H9 (cell line): ENCODE measurements at regions not wholly inside any gene's neighbourhood (a gene's known extent, or its start where the extent isn't known, plus 50 kb on each side); places are given as distances from the start of the nearest gene placed in this dataset.

Experiments
- DNase-seq: peaks from one replicate; pipeline ENCODE4 v3.0.0-alpha.2; 2017
- H2AFZ ChIP-seq: one replicate; pipeline ENCODE4 v1.6.1; 2013; ENCODE audit warnings: mild to moderate bottlenecking, low read length, control low read depth, moderate library complexity
- H2AK5ac ChIP-seq: 2 replicates; pipeline ENCODE4 v1.6.1; 2013; ENCODE audit warnings: low read length, control low read depth, mixed read lengths; ENCODE audit not compliant: insufficient read length
- H2BK120ac ChIP-seq: one replicate; pipeline ENCODE4 v1.6.1; 2013; ENCODE audit warnings: low read depth, mild to moderate bottlenecking, low read length, control low read depth, inconsistent platforms; ENCODE audit not compliant: poor library complexity, severe bottlenecking
- H2BK12ac ChIP-seq: 2 replicates; pipeline ENCODE4 v1.6.1; 2013; ENCODE audit warnings: low read length, control low read depth, mixed read lengths, low read depth; ENCODE audit not compliant: insufficient read length
- H2BK15ac ChIP-seq: 2 replicates; pipeline ENCODE4 v1.6.1; 2013; ENCODE audit warnings: low read depth, low read length, control low read depth
- H2BK20ac ChIP-seq: one replicate; pipeline ENCODE4 v1.6.1; 2013; ENCODE audit warnings: low read depth, mild to moderate bottlenecking, low read length, control low read depth, inconsistent platforms; ENCODE audit not compliant: poor library complexity, severe bottlenecking
- H2BK5ac ChIP-seq: 2 replicates; pipeline ENCODE4 v1.6.1; 2013; ENCODE audit warnings: low read length, control low read depth, mixed read lengths; ENCODE audit not compliant: insufficient read length
- H3K14ac ChIP-seq: 2 replicates; pipeline ENCODE4 v1.6.1; 2013; ENCODE audit warnings: low read length, control low read depth; ENCODE audit not compliant: insufficient read depth
- H3K18ac ChIP-seq: 2 replicates; pipeline ENCODE4 v1.6.1; 2013; ENCODE audit warnings: low read depth, mild to moderate bottlenecking, mixed read lengths, low read length, control low read depth; ENCODE audit not compliant: insufficient read length
- H3K23ac ChIP-seq: 2 replicates; pipeline ENCODE4 v1.6.1; 2013; ENCODE audit warnings: low read length, control low read depth, mixed read lengths, low read depth; ENCODE audit not compliant: insufficient read length
- H3K23me2 ChIP-seq: 2 replicates; pipeline ENCODE4 v1.6.1; 2013; ENCODE audit warnings: low read depth, mild to moderate bottlenecking, mixed read lengths, low read length, control low read depth; ENCODE audit not compliant: insufficient read length, poor library complexity, severe bottlenecking
- H3K27ac ChIP-seq: 2 replicates; pipeline ENCODE4 v1.5.1; 2013; ENCODE audit warnings: low read length, control low read depth, mixed read lengths, low read depth; ENCODE audit not compliant: insufficient read length
- H3K27me3 ChIP-seq: 2 replicates; pipeline ENCODE4 v1.6.1; 2013; ENCODE audit warnings: low read length, control low read depth, inconsistent platforms; ENCODE audit not compliant: insufficient read depth
- H3K4ac ChIP-seq: 2 replicates; pipeline ENCODE4 v1.6.1; 2013; ENCODE audit warnings: low read depth, mild to moderate bottlenecking, control low read depth, inconsistent platforms, low read length, moderate library complexity
- H3K4me1 ChIP-seq: 2 replicates; pipeline ENCODE4 v1.6.1; 2013; ENCODE audit warnings: low read length, control low read depth, inconsistent platforms; ENCODE audit not compliant: insufficient read depth
- H3K4me2 ChIP-seq: 2 replicates; pipeline ENCODE4 v1.6.1; 2013; ENCODE audit warnings: low read length, control low read depth, mixed read lengths; ENCODE audit not compliant: insufficient read length, insufficient read depth
- H3K56ac ChIP-seq: 2 replicates; pipeline ENCODE4 v1.6.1; 2013; ENCODE audit warnings: low read depth, mild to moderate bottlenecking, mixed read lengths, low read length, control low read depth; ENCODE audit not compliant: insufficient read length
- H3K79me1 ChIP-seq: 2 replicates; pipeline ENCODE4 v1.6.1; 2013; ENCODE audit warnings: low read depth, mild to moderate bottlenecking, moderate library complexity, low read length, control low read depth, inconsistent platforms; ENCODE audit not compliant: insufficient read depth, poor library complexity, severe bottlenecking
- H3K79me2 ChIP-seq: 2 replicates; pipeline ENCODE4 v1.6.1; 2013; ENCODE audit warnings: low read length, control low read depth, inconsistent platforms; ENCODE audit not compliant: insufficient read depth
- H3K9ac ChIP-seq: 2 replicates; pipeline ENCODE4 v1.6.1; 2013; ENCODE audit warnings: low read length, control low read depth, mixed read lengths; ENCODE audit not compliant: insufficient read length; ENCODE audit errors: extremely low read depth
- H3K9me3 ChIP-seq: one replicate; pipeline ENCODE4 v1.6.1; 2013; ENCODE audit warnings: low read depth, low read length, inconsistent platforms; ENCODE audit not compliant: control insufficient read depth
- H3T11ph ChIP-seq: one replicate; pipeline ENCODE4 v1.6.1; 2013; ENCODE audit warnings: mild to moderate bottlenecking, low read length, control low read depth, inconsistent platforms
- H4K20me1 ChIP-seq: one replicate; pipeline ENCODE4 v1.6.1; 2013; ENCODE audit not compliant: control insufficient read depth, insufficient read length, insufficient read depth
- H4K5ac ChIP-seq: 2 replicates; pipeline ENCODE4 v1.6.1; 2013; ENCODE audit warnings: low read depth, mild to moderate bottlenecking, mixed read lengths, low read length, control low read depth; ENCODE audit not compliant: insufficient read length
- H4K8ac ChIP-seq: replicated peaks from 2 replicates; pipeline ENCODE4 v1.6.1; 2013; ENCODE audit warnings: low read length, control low read depth, mixed read lengths, low read depth; ENCODE audit not compliant: insufficient read length
- H4K91ac ChIP-seq: 2 replicates; pipeline ENCODE4 v1.6.1; 2013; ENCODE audit warnings: low read depth, mild to moderate bottlenecking, moderate library complexity, mixed read lengths, low read length, control low read depth; ENCODE audit not compliant: insufficient read length
- H3K27ac Mint-ChIP-seq, 3 experiments: 2 replicates in 2 of 3; 3 replicates in 1 of 3; pipeline ENCODE4 v1.8.0; 2020 to 2021; ENCODE audit warnings: mixed read lengths in 3 of 3, mild to moderate bottlenecking in 1 of 3, moderate library complexity in 1 of 3
- H3K27me3 Mint-ChIP-seq: 2 replicates; pipeline ENCODE4 v1.8.0; 2021; ENCODE audit warnings: low read depth, mild to moderate bottlenecking, moderate library complexity, mixed read lengths
- H3K36me3 Mint-ChIP-seq, 3 experiments: 2 replicates in 2 of 3; 3 replicates in 1 of 3; pipeline ENCODE4 v1.8.0; 2020 to 2021; ENCODE audit warnings: low read depth in 3 of 3, mixed read lengths in 3 of 3; ENCODE audit not compliant: insufficient read depth in 1 of 3
- H3K4me1 Mint-ChIP-seq, 2 experiments: 2 replicates each; pipeline ENCODE4 v1.8.0; 2020; ENCODE audit warnings: mixed read lengths in 2 of 2
- H3K4me3 Mint-ChIP-seq, 2 experiments: 2 replicates in 1 of 2; 3 replicates in 1 of 2; pipeline ENCODE4 v1.8.0; 2020 to 2021; ENCODE audit warnings: mild to moderate bottlenecking in 2 of 2, mixed read lengths in 2 of 2, moderate library complexity in 1 of 2
- H3K9me3 Mint-ChIP-seq, 2 experiments: 2 replicates in 1 of 2; 3 replicates in 1 of 2; pipeline ENCODE4 v1.8.0; 2020; ENCODE audit warnings: mild to moderate bottlenecking in 2 of 2, mixed read lengths in 2 of 2, moderate library complexity in 1 of 2
- WGBS: extraction: QIAGEN DNeasy Blood & Tissue Kit; methylation state at CpG from one replicate; pipeline ENCODE4 v1.1.7; 2013; ENCODE audit warnings: missing lambda C conversion rate, low lambda C conversion rate, mixed read lengths; ENCODE audit not compliant: insufficient read length; ENCODE audit errors: extremely low coverage; 5-methylcytosine and 5-hydroxymethylcytosine counted together
- TF ChIP-seq, protein P1 (sequence below): fragments of 200-600 bp; sonication (generic); conservative IDR thresholded peaks from 3 replicates; pipeline ENCODE4 v1.8.0; 2021; ENCODE audit warnings: antibody characterized with exemption, mild to moderate bottlenecking

DNA sequence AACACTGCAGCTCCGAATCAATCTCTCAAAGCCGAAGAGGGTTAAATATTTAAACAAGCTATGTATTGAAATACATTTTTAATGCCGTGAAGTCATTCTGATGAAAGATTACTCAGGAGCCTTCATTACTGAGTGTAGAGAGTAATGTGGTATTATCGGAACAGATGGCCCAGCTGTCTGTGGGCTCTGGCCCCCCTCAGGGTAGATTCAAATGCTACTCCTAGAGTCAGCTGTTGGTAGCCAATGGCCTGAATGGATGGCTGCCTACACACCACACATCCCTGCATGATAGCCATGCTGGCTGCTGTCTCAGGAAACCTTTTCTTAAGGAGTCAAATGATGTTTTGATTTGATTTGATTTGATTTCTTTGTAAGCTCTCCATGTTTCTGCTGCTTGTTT lies 732.3 kb upstream of the CELF4 start:
- H3K9me3 ChIP-seq: no peaks in the 10 kb centered on the region
- no peak overlapping the region for H2BK15ac ChIP-seq
- H3K79me2 ChIP-seq: no peaks in the 10 kb centered on the region
- no CpG with 5 or more reads among the region's 4 CpGs for WGBS
- H3K4me2 ChIP-seq: no peak overlapping the region
- no peak overlapping the region for H3K27ac ChIP-seq
- Mint-ChIP-seq H3K4me3 (no peak overlapping the region), H3K36me3 (peaks cover 0 to 5% (median 2%) of the 10 kb centered on the region in 3 experiments; a peak in 4 of 7 replicates), H3K9me3 (peaks cover 4 to 5% of the 10 kb centered on the region in 2 experiments), H3K27ac (no peak overlapping the region), H3K4me1 (peaks cover under 1 to 1% of the 10 kb centered on the region in 2 experiments; a peak in 1 of 4 replicates), H3K27me3 (no peaks in the 10 kb centered on the region; the same call in 1 of the 2 replicates)
- H2BK12ac ChIP-seq: no peak overlapping the region
- no peak overlapping the region for H3K23ac ChIP-seq
- H2AFZ ChIP-seq: no peak overlapping the region
- H2AK5ac ChIP-seq: no peak overlapping the region
- no peaks in the 10 kb centered on the region for H3K27me3 ChIP-seq
- H3T11ph ChIP-seq: no peak overlapping the region
- TF ChIP-seq, protein P1, sequence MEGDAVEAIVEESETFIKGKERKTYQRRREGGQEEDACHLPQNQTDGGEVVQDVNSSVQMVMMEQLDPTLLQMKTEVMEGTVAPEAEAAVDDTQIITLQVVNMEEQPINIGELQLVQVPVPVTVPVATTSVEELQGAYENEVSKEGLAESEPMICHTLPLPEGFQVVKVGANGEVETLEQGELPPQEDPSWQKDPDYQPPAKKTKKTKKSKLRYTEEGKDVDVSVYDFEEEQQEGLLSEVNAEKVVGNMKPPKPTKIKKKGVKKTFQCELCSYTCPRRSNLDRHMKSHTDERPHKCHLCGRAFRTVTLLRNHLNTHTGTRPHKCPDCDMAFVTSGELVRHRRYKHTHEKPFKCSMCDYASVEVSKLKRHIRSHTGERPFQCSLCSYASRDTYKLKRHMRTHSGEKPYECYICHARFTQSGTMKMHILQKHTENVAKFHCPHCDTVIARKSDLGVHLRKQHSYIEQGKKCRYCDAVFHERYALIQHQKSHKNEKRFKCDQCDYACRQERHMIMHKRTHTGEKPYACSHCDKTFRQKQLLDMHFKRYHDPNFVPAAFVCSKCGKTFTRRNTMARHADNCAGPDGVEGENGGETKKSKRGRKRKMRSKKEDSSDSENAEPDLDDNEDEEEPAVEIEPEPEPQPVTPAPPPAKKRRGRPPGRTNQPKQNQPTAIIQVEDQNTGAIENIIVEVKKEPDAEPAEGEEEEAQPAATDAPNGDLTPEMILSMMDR: no peak
- no peaks in the 10 kb centered on the region for H3K79me1 ChIP-seq
- no peak overlapping the region for H4K8ac ChIP-seq
- no peak overlapping the region for H3K14ac ChIP-seq
- no peak overlapping the region for H3K9ac ChIP-seq
- no peak overlapping the region for H2BK20ac ChIP-seq
- H4K20me1 ChIP-seq: no peaks in the 10 kb centered on the region
- no peak overlapping the region for H4K91ac ChIP-seq
- no peak overlapping the region for H3K56ac ChIP-seq
- no peak overlapping the region for H4K5ac ChIP-seq
- no peak overlapping the region for H3K18ac ChIP-seq
- no peak for DNase-seq
- no peaks in the 10 kb centered on the region for H3K4me1 ChIP-seq
- no peak overlapping the region for H3K4ac ChIP-seq
- H3K23me2 ChIP-seq: no peaks in the 10 kb centered on the region
- no peak overlapping the region for H2BK5ac ChIP-seq
- no peak overlapping the region for H2BK120ac ChIP-seq
